HCT116 (cell line): ENCODE measurements at regions not wholly inside any gene's neighbourhood (a gene's known extent, or its start where the extent isn't known, plus 50 kb on each side); places are given as distances from the start of the nearest gene placed in this dataset.

ENCODE experiments used
- ATAC-seq: fragments of 200-7000 bp; cut with Tn5 transposase; 2 replicates; pipeline ENCODE4 v1.9.1; 2020; ENCODE audit warnings: mild to moderate bottlenecking, moderate library complexity
- BruUV-seq: library from RNA; stranded (reverse); fragments of 400-500 nt; replicated peaks from 2 replicates; lab custom pipeline; 2021; lab: Mats Ljungman, UMichigan
- CTCF ChIA-PET: fragments of 300-600 bp; sonication (Branson Sonifier 250); formaldehyde crosslinking; loops from one replicate; lab custom pipeline; 2021; ENCODE audit warnings: antibody characterized with exemption; lab: Charles Lee
- POLR2A ChIA-PET: fragments of 300-600, 350-600 bp; sonication (Branson Sonifier 250); formaldehyde crosslinking; loops from one replicate; lab custom pipeline; 2021; ENCODE audit warnings: antibody characterized with exemption; lab: Charles Lee
- RAD21 ChIA-PET, 2 experiments: fragments of 300-600 bp; sonication (Branson Sonifier 250); formaldehyde crosslinking; loops; one replicate each; lab custom pipeline; 2023; ENCODE audit warnings: low total read pairs in 2 of 2; ENCODE audit not compliant: uncharacterized antibody in 2 of 2, unreplicated experiment in 2 of 2, low non-redundant PET in 1 of 2; lab: Charles Lee
- DNase-seq: peaks from one replicate; pipeline ENCODE4 v3.0.0-alpha.2; 2010; ENCODE audit warnings: low read depth, low spot score
- H2AFZ ChIP-seq: fragments of 200-600 bp; shearing (Covaris generic), sonication (generic); 2 replicates; pipeline ENCODE4 v1.6.1; 2017; ENCODE audit warnings: low read depth, mixed run types, mixed read lengths, antibody characterized with exemption, low read length; ENCODE audit not compliant: poor library complexity, severe bottlenecking
- H3K27ac ChIP-seq: 2 replicates; pipeline ENCODE4 v1.5.1; 2012; ENCODE audit warnings: low read depth, low read length
- H3K27me3 ChIP-seq: fragments of 200-600 bp; sonication (generic); 2 replicates; pipeline ENCODE4 v1.6.1; 2016; ENCODE audit warnings: mixed run types, low read length, mixed read lengths; ENCODE audit not compliant: insufficient read depth
- H3K36me3 ChIP-seq, 2 experiments: fragments of 200-500 bp in 1 of 2; fragments of 200-600 bp in 1 of 2; sonication (Bioruptor generic) in 1 of 2; sonication (generic) in 1 of 2; 2 replicates each; pipeline versions ENCODE4 v1.5.1 to v1.6.1; 2014 to 2016; ENCODE audit warnings: low read length in 2 of 2, inconsistent platforms in 1 of 2, mixed read lengths in 1 of 2, mixed run types in 1 of 2; ENCODE audit not compliant: insufficient read depth in 2 of 2, control insufficient read depth in 1 of 2
- H3K4me1 ChIP-seq, 2 experiments: fragments of 200-600 bp in 1 of 2; sonication (generic) in 1 of 2; 2 replicates each; pipeline versions ENCODE4 v1.5.1 to v1.6.1; 2012 to 2017; ENCODE audit warnings: low read length in 2 of 2, inconsistent platforms in 1 of 2, mild to moderate bottlenecking in 1 of 2, mixed read lengths in 1 of 2, mixed run types in 1 of 2, moderate library complexity in 1 of 2; ENCODE audit not compliant: insufficient read depth in 2 of 2, control insufficient read depth in 1 of 2
- H3K4me2 ChIP-seq: fragments of 200-600 bp; sonication (generic); 2 replicates; pipeline ENCODE4 v1.6.1; 2017; ENCODE audit warnings: mixed run types, low read length, mixed read lengths
- H3K4me3 ChIP-seq, 2 experiments: fragments of 200-600 bp in 1 of 2; sonication (generic) in 1 of 2; replicated peaks in 1 of 2; 2 replicates each; pipeline ENCODE4 v1.5.1; 2011 to 2016; ENCODE audit warnings: low read length in 2 of 2, control low read depth in 1 of 2, low read depth in 1 of 2, mild to moderate bottlenecking in 1 of 2, mixed read lengths in 1 of 2, mixed run types in 1 of 2
- H3K79me2 ChIP-seq: fragments of 200-600 bp; sonication (generic); 2 replicates; pipeline ENCODE4 v1.6.1; 2017; ENCODE audit warnings: mild to moderate bottlenecking, mixed run types, low read length, moderate library complexity, mixed read lengths; ENCODE audit not compliant: insufficient read depth
- H3K9ac ChIP-seq: fragments of 200-600 bp; sonication (generic); 2 replicates; pipeline ENCODE4 v1.6.1; 2016; ENCODE audit warnings: low read length, mixed read lengths
- H3K9me2 ChIP-seq: fragments of 200-600 bp; sonication (generic), shearing (Covaris generic); 2 replicates; pipeline ENCODE4 v1.6.1; 2017; ENCODE audit warnings: mixed run types, mild to moderate bottlenecking, moderate library complexity; ENCODE audit not compliant: insufficient read depth
- H3K9me3 ChIP-seq, 2 experiments: fragments of 200-500 bp in 1 of 2; fragments of 200-600 bp in 1 of 2; sonication (Bioruptor generic) in 1 of 2; sonication (generic) in 1 of 2; 2 replicates each; pipeline ENCODE4 v1.6.1; 2014 to 2017; ENCODE audit warnings: low read length in 2 of 2, mixed read lengths in 2 of 2, inconsistent platforms in 1 of 2, low read depth in 1 of 2, mild to moderate bottlenecking in 1 of 2, mixed run types in 1 of 2, moderate library complexity in 1 of 2; ENCODE audit not compliant: control insufficient read depth in 1 of 2, insufficient read depth in 1 of 2
- H4K20me1 ChIP-seq: fragments of 200-600 bp; sonication (generic), shearing (Covaris generic); 2 replicates; pipeline ENCODE4 v1.6.1; 2017; ENCODE audit warnings: mixed run types, mild to moderate bottlenecking, moderate library complexity; ENCODE audit not compliant: insufficient read depth
- ATF3 ChIP-seq: IDR thresholded peaks from 2 replicates; pipeline ENCODE4 v1.6.1; 2012
- CEBPB ChIP-seq: IDR thresholded peaks from 2 replicates; pipeline ENCODE4 v1.6.1; 2012; ENCODE audit warnings: low read depth
- EGR1 ChIP-seq: IDR thresholded peaks from 2 replicates; pipeline ENCODE4 v1.6.1; 2012; ENCODE audit warnings: low read depth
- ELF1 ChIP-seq: IDR thresholded peaks from 2 replicates; pipeline ENCODE4 v1.6.1; 2012; ENCODE audit warnings: low read depth, borderline replicate concordance
- EZH2 ChIP-seq: fragments of 200-600 bp; sonication (generic); IDR thresholded peaks from 2 replicates; pipeline ENCODE4 v1.6.1; 2017; ENCODE audit warnings: antibody characterized with exemption, mixed run types
- FOSL1 ChIP-seq: IDR thresholded peaks from 2 replicates; pipeline ENCODE4 v1.6.1; 2012; ENCODE audit warnings: low read depth
- POLR2AphosphoS5 ChIP-seq: IDR thresholded peaks from 2 replicates; pipeline ENCODE4 v1.6.1; 2011; ENCODE audit warnings: mild to moderate bottlenecking, low read depth, low read length, moderate library complexity
- RAD21 ChIP-seq: IDR thresholded peaks from 2 replicates; pipeline ENCODE4 v1.6.1; 2012; ENCODE audit warnings: low read depth, mild to moderate bottlenecking
- SP1 ChIP-seq: IDR thresholded peaks from 2 replicates; pipeline ENCODE4 v1.6.1; 2012; ENCODE audit warnings: low read depth
- TCF7L2 ChIP-seq: IDR thresholded peaks from 2 replicates; pipeline ENCODE4 v1.7.0; 2011; ENCODE audit warnings: borderline replicate concordance, inconsistent platforms; ENCODE audit not compliant: insufficient read depth, insufficient read length; ENCODE audit errors: extremely low read depth
- YY1 ChIP-seq: IDR thresholded peaks from 2 replicates; pipeline ENCODE4 v1.6.1; 2011; ENCODE audit warnings: low read length, low read depth, moderate library complexity, mild to moderate bottlenecking; ENCODE audit not compliant: insufficient replicate concordance; ENCODE audit errors: extremely low read depth
- ZBTB33 ChIP-seq: IDR thresholded peaks from 2 replicates; pipeline ENCODE4 v1.6.1; 2011; ENCODE audit warnings: mild to moderate bottlenecking, low read length, moderate library complexity; ENCODE audit not compliant: insufficient replicate concordance; ENCODE audit errors: extremely low read depth
- ZFX ChIP-seq: fragments of 450-650 bp; IDR thresholded peaks from 2 replicates; pipeline ENCODE4 v1.6.1; 2017
- intact Hi-C: fragments of 100-400 bp; cut with micrococcal nuclease; formaldehyde crosslinking; loops from 2 replicates; pipeline ENCODE4 v1.10.0; 2022

DNA sequence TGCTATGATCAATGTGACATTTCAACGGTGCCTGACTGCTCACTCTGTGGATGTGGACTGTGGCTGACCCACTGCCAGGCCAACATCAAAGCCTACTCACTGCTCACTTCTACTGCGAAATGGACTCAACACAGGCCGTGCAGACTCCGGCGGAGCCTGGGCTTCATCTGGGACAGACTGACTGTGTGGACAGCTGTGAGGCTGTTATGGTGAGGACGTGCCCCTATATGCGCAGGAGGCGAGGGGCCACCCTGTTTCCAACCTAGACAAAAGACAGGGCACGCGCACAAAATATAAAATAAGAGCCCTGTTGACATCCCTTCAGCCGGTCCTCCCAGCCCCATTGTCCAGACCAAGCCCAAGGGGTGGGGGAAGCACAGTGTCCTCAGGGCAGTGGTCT lies 514.4 kb upstream of the RAB6C start:
- intact Hi-C loops: no loop called here
- peaks cover 23% of the 10 kb centered on the region for H3K27me3 ChIP-seq
- no TSS peak for BruUV-seq

DNA sequence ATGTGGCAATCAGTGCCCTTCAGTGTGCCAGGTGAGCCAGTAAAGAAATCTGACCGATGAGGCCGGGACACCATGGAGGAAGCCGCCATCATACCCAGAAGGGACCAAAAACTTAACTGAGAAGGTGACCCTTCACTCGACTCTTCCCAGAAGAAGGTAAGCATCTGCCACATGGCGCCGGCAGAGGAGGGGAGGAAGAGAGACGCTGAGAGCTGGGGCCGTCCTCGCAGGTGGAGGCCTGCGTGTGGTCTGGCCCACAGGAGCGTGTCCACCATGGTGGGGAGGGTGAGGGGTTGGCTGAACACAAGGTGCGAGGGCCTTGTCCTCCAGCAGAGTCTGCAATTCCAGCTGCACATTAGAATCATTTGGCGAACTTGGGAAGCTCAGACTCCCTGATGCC lies 513.1 kb upstream of the RAB6C start:
- no peaks in the 10 kb centered on the region for H3K4me1 ChIP-seq
- DNase-seq (no peak), ATAC-seq (no peak)
- H3K79me2 ChIP-seq: no peaks in the 10 kb centered on the region
- H3K27ac ChIP-seq: no peak overlapping the region
- intact Hi-C loops: no loop called here
- H3K4me2 ChIP-seq: no peak overlapping the region
- H3K9me3 ChIP-seq: no peaks in the 10 kb centered on the region
- no peaks in the 10 kb centered on the region for H3K9me2 ChIP-seq
- POLR2A ChIA-PET: no interaction called here
- BruUV-seq: no TSS peak
- RAD21 ChIA-PET: no interaction called here
- no peaks in the 10 kb centered on the region for H4K20me1 ChIP-seq
- H3K36me3 ChIP-seq: no peaks in the 10 kb centered on the region
- CTCF ChIA-PET: no interaction called here
- no peak overlapping the region for H3K9ac ChIP-seq
- peaks cover 26% of the 10 kb centered on the region for H3K27me3 ChIP-seq
- TF ChIP-seq FOSL1 (no peak), CEBPB (no peak), EZH2 (no peak), ATF3 (no peak), SP1 (no peak), YY1 (no peak), ZBTB33 (no peak), TCF7L2 (no peak)
- H3K4me3 ChIP-seq: no peak overlapping the region
- no peak overlapping the region for H2AFZ ChIP-seq

More for the DNA sequence above, 514.4 kb upstream of the RAB6C start:
- DNase-seq (no peak), ATAC-seq (no peak)
- Histone ChIP-seq H3K4me2 (no peak overlapping the region), H4K20me1 (no peaks in the 10 kb centered on the region), H3K36me3 (no peaks in the 10 kb centered on the region), H3K4me3 (no peak overlapping the region), H3K9ac (no peak overlapping the region), H3K9me3 (no peaks in the 10 kb centered on the region), H2AFZ (no peak overlapping the region), H3K79me2 (no peaks in the 10 kb centered on the region), H3K4me1 (no peaks in the 10 kb centered on the region), H3K9me2 (no peaks in the 10 kb centered on the region), H3K27ac (no peak overlapping the region)
- ChIA-PET POLR2A (no interaction called here), RAD21 (no interaction called here), CTCF (no interaction called here)
- TF ChIP-seq FOSL1 (no peak), POLR2AphosphoS5 (no peak), ZFX (no peak), RAD21 (no peak), ELF1 (no peak), EGR1 (no peak)
